ENCODE measurements at regions not wholly inside any gene's neighbourhood (a gene's known extent, or its start where the extent isn't known, plus 50 kb on each side); places are given as distances from the start of the nearest gene placed in this dataset.

DNA sequence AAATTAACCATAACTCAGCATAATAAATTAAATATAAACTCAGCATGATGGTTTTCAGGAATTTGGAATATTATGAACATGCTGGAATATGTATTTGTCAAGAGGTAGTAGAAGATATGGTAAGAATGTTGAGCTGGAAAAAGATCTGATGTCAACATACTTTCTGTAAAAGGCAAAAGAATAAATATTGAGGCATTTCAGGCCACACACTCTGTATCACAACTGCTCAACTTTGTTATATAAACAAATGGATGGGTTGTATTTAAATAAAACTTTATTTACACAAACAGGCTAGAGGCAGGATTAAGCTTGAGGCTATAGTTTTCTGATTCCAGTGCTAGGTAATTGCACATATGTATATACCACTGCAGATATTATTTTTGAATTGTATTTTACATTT is 1409.4 kb downstream of the MRPL39 start:
- TF ChIP-seq, protein P1, sequence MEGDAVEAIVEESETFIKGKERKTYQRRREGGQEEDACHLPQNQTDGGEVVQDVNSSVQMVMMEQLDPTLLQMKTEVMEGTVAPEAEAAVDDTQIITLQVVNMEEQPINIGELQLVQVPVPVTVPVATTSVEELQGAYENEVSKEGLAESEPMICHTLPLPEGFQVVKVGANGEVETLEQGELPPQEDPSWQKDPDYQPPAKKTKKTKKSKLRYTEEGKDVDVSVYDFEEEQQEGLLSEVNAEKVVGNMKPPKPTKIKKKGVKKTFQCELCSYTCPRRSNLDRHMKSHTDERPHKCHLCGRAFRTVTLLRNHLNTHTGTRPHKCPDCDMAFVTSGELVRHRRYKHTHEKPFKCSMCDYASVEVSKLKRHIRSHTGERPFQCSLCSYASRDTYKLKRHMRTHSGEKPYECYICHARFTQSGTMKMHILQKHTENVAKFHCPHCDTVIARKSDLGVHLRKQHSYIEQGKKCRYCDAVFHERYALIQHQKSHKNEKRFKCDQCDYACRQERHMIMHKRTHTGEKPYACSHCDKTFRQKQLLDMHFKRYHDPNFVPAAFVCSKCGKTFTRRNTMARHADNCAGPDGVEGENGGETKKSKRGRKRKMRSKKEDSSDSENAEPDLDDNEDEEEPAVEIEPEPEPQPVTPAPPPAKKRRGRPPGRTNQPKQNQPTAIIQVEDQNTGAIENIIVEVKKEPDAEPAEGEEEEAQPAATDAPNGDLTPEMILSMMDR (IDR thresholded peaks at IDR 0.05) = no peak
- TF ChIP-seq EP300 (IDR thresholded peaks at IDR 0.05) (no peak), POLR2A (IDR thresholded peaks at IDR 0.05) (no peak)
